Mucosa of descending colon (tissue), 3 donors: ENCODE measurements at regions not wholly inside any gene's neighbourhood (a gene's known extent, or its start where the extent isn't known, plus 50 kb on each side); places are given as distances from the start of the nearest gene placed in this dataset.

Source experiments
- ATAC-seq: fragments of 200-7000 bp; cut with Tn5 transposase; one replicate; pipeline ENCODE4 v1.9.1; 2020; ENCODE audit warnings: mild to moderate bottlenecking, moderate library complexity
- DNase-seq, 3 donors: peaks; one replicate each; pipeline ENCODE4 v3.0.0-alpha.2; 2020
- H3K36me3 ChIP-seq: fragments of 200-600 bp; one replicate; pipeline ENCODE4 v1.8.0; 2021; ENCODE audit warnings: low read depth, mild to moderate bottlenecking
- H3K4me1 ChIP-seq: fragments of 200-600 bp; one replicate; pipeline ENCODE4 v1.8.0; 2021; ENCODE audit warnings: low read depth, mild to moderate bottlenecking
- H3K4me3 ChIP-seq: fragments of 200-600 bp; one replicate; pipeline ENCODE4 v1.8.0; 2021; ENCODE audit warnings: mild to moderate bottlenecking
- H3K9me3 ChIP-seq: fragments of 200-600 bp; one replicate; pipeline ENCODE4 v1.8.0; 2021; ENCODE audit warnings: mild to moderate bottlenecking
- CTCF ChIP-seq: fragments of 200-600 bp; IDR thresholded peaks from one replicate; pipeline ENCODE4 v1.8.0; 2022; ENCODE audit warnings: antibody characterized with exemption, mild to moderate bottlenecking
- intact Hi-C, 2 donors: fragments of 100-400 bp; cut with DNase I in 1 of 2; cut with micrococcal nuclease in 1 of 2; formaldehyde crosslinking; loops; one replicate each; pipeline versions ENCODE4 v1.11.0 to v1.11.1; 2022; cut with DNase I, micrococcal nuclease
- donor health status: DM: no; HTN: no; CAD: no; lungs with moderate emphysema.
- donor health status: DM: no; HTN: no; CAD: no.
- donor health status: DM: no; HTN: yes; CAD: no.

DNA sequence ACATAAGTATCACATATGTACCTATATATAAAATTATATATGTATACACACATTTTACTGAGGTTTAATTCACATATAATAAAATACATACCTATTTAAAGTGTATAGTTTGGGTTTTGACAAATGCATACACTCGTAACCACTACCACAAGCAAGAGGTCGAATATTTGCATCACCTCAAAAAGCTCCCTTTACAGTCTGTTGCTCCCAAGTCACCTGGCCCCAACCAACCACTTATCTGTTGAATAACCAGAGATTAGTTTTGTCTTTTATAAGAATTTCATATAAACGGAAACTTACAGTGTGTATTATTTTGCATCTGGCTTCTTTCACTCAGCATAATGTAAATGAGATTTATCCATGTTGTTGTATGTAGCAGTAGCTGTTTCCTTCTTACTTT is 218.9 kb downstream of the MAT2B start:
- no peak for DNase-seq
- no peak for TF ChIP-seq CTCF
- Histone ChIP-seq H3K4me1 (no peaks in the 10 kb centered on the region), H3K36me3 (no peaks in the 10 kb centered on the region), H3K9me3 (no peaks in the 10 kb centered on the region), H3K4me3 (no peak overlapping the region)
- intact Hi-C loops, result no loop called here
- ATAC-seq, result no peak

DNA sequence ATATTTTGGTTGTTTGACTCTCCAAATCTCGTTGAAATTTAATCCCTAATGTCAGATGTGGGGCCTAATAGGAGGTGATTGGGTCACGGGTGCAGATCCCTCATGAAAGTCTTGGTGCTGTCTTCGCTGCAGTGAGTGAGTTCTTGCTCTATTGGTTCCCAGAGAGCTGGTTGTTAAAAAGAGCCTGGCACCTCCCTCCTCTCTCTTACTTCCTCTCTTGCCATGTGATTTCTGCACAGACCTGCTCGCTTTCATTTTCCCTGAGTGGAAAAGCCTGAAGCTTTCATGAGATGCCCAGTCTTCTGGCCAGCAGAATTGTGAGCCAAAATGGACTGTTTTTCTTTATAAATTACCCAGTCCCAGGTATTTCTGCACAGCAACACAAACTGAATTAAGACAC is 221.6 kb downstream of the MAT2B start:
- intact Hi-C loops, result no loop called here
- ATAC-seq, result peak; percentile 86

DNA sequence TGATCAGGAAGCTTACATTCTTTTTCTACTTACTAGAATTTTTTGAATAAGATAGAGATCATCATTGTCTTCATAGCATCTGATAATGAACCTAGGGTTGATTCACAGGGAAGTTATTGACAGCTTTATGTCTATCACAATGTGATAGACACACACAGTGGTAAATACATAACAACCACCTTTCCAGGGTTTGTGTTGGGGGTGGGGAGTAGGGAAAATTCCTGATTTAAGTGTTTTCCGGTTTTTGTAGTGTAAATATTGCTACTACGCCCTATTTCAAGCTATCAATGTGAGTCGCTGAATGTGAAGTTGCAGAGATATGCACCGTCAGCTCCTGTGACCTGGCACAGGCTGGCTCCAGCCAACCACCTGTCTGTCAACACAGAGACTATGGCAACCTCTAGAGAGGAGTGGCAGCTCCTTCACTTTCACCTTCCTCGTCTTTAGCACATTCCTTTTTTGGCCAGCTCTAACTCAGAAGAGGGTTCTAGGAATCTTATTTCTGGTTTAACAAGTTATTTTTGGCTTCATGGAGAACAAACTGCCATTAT is 224.9 kb downstream of the MAT2B start:
- Histone ChIP-seq H3K4me3 (no peak overlapping the region), H3K36me3 (no peaks in the 10 kb centered on the region), H3K9me3 (no peaks in the 10 kb centered on the region), H3K4me1 (no peaks in the 10 kb centered on the region)
- ATAC-seq, result peak; percentile 96
- DNase-seq, result peak; percentile 45 to 66 (median 57)
- intact Hi-C loops, result no loop called here
- TF ChIP-seq CTCF, result no peak

More for the DNA sequence above, 221.6 kb downstream of the MAT2B start:
- peak in 1 of 3 donors; percentile 28 for DNase-seq
- no peak overlapping the region for H3K4me3 ChIP-seq
- no peaks in the 10 kb centered on the region for H3K36me3 ChIP-seq
- TF ChIP-seq CTCF, result no peak
- H3K9me3 ChIP-seq, result no peaks in the 10 kb centered on the region
- no peaks in the 10 kb centered on the region for H3K4me1 ChIP-seq

GRCh38 chr5:163731256-163731655 is 225.8 kb downstream of the MAT2B start:
- intact Hi-C loops, result no loop called here
- DNase-seq (no peak), ATAC-seq (no peak)
- no peak for TF ChIP-seq CTCF
- Histone ChIP-seq H3K9me3 (no peaks in the 10 kb centered on the region), H3K4me1 (no peaks in the 10 kb centered on the region), H3K4me3 (no peak overlapping the region), H3K36me3 (no peaks in the 10 kb centered on the region)

GRCh38 chr5:163735069-163735468 is 229.7 kb downstream of the MAT2B start:
- Histone ChIP-seq H3K4me1 (no peaks in the 10 kb centered on the region), H3K4me3 (no peak overlapping the region), H3K36me3 (no peaks in the 10 kb centered on the region), H3K9me3 (no peaks in the 10 kb centered on the region)
- intact Hi-C loops, result no loop called here
- TF ChIP-seq CTCF, result no peak
- DNase-seq (no peak), ATAC-seq (no peak)

- no peak overlapping the region for H3K4me3 ChIP-seq
- no peaks in the 10 kb centered on the region for H3K9me3 ChIP-seq
- intact Hi-C loops, result no loop called here
- ATAC-seq, result no peak
- no peak for DNase-seq
- H3K4me1 ChIP-seq, result no peaks in the 10 kb centered on the region
- TF ChIP-seq CTCF, result no peak
- H3K36me3 ChIP-seq, result no peaks in the 10 kb centered on the region
Observed at GRCh38 chr5:163747586-163747985, 242.2 kb downstream of the MAT2B start.
